ENCODE measurements at regions not wholly inside any gene's neighbourhood (a gene's known extent, or its start where the extent isn't known, plus 50 kb on each side); places are given as distances from the start of the nearest gene placed in this dataset.

DNA sequence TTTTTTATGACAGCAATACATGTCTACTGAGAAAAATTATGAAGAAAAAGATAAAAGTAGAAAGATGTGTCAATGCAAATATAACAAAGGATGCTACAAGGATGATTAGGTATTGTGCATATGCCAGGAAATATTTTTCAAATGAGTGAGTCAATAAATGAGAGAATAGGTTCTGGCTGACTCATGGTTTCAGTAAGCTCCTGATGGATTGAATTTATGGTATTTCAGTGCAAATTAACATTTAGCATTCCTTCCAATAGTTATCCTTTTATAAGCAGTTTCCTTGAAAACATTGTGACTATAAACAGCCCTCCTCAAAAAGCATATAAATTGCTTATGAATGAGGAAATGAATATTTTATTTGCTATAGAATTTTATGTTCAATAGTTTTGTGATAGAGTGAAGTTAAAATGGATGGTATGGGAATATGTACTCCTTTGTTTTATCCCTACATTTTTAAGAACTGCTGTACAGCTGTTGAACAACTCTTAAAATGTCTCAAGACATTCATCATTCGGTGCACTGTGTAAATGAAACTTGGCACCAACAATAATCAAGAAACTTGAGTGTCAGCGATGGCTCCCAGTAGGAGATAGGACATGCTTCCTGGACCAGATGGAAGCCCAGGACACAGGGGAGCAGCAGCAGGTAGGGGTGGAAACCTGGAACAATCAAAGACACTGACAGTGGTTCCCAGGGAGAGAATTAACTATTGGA, 144.7 kb downstream of the PMAIP1 start:
- Histone ChIP-seq H4K8ac (ENCODE audit: extremely low read depth, insufficient read depth, low read length) (no peak overlapping the region), H3K36me3 (ENCODE audit: control insufficient read depth in 2 of 4, insufficient read depth in 4 of 4, low read length in 3 of 4) (no peaks in the 10 kb centered on the region), H2AFZ (ENCODE audit: low read length) (no peak overlapping the region), H3K4ac (replicated peaks; ENCODE audit: insufficient read length, low read depth, low read length) (no peak overlapping the region), H3K56ac (replicated peaks; ENCODE audit: insufficient read length, low read depth, low read length) (no peak overlapping the region), H3K9me3 (ENCODE audit: insufficient read depth in 2 of 2, low read depth in 1 of 2, low read length in 1 of 2) (no peaks in the 10 kb centered on the region), H3K23ac (ENCODE audit: insufficient read length) (no peak overlapping the region), H3K27me3 (replicated peaks in 1 of 4; ENCODE audit: control insufficient read depth in 3 of 4, extremely low read depth in 1 of 4, insufficient read depth in 3 of 4, low read length in 3 of 4) (no peaks in the 10 kb centered on the region), H2BK5ac (ENCODE audit: low read depth, low read length) (no peak overlapping the region; the same call in 1 of the 2 replicates), H3K79me2 (ENCODE audit: control insufficient read depth in 1 of 2, insufficient read depth in 2 of 2, low read length in 2 of 2) (no peaks in the 10 kb centered on the region), H2BK15ac (ENCODE audit: low read length) (no peak overlapping the region), H3K4me1 (replicated peaks in 1 of 4; ENCODE audit: control insufficient read depth in 3 of 4, insufficient read depth in 4 of 4, low read length in 3 of 4) (no peaks in the 10 kb centered on the region), H4K91ac (replicated peaks; ENCODE audit: insufficient read length, low read length) (no peak overlapping the region), H3K14ac (ENCODE audit: insufficient read length) (no peak overlapping the region), H2AK5ac (ENCODE audit: low read depth, low read length) (no peak overlapping the region), H4K5ac (ENCODE audit: insufficient read length, low read depth, low read length) (no peak overlapping the region), H4K20me1 (replicated peaks in 1 of 2; ENCODE audit: control insufficient read depth in 1 of 2, insufficient read depth in 2 of 2, low read length in 2 of 2) (no peaks in the 10 kb centered on the region), H3K9ac (replicated peaks in 1 of 4; ENCODE audit: extremely low read depth in 1 of 4, low read depth in 3 of 4, low read length in 3 of 4) (no peak overlapping the region), H2BK20ac (ENCODE audit: low read length) (no peak overlapping the region), H3K18ac (ENCODE audit: extremely low read depth, low read length) (no peak overlapping the region), H3K4me3 (ENCODE audit: extremely low read depth in 1 of 4, insufficient read depth in 2 of 4, low read depth in 3 of 4, low read length in 4 of 4) (no peak overlapping the region), H2BK12ac (ENCODE audit: low read depth, low read length) (no peak overlapping the region), H3K23me2 (ENCODE audit: low read depth, low read length) (no peaks in the 10 kb centered on the region; the same call in 1 of the 2 replicates), H3K4me2 (ENCODE audit: insufficient read depth in 1 of 2, low read depth in 2 of 2, low read length in 2 of 2) (no peak overlapping the region), H3K79me1 (ENCODE audit: low read depth, low read length) (no peaks in the 10 kb centered on the region), H2BK120ac (replicated peaks; ENCODE audit: low read depth, low read length) (no peak overlapping the region), H3K27ac (ENCODE audit: low read depth, low read length) (no peak overlapping the region)
- DNase-seq (ENCODE audit: low read depth in 1 of 2, low spot score in 2 of 2) (no peak), FAIRE-seq (no peak)
- TF ChIP-seq SIX5 (IDR thresholded peaks at IDR 0.05; ENCODE audit: low read depth, low read length) (no peak), TEAD4 (IDR thresholded peaks at IDR 0.05; ENCODE audit: low read depth, low read length) (no peak), TAF1 (IDR thresholded peaks at IDR 0.05; ENCODE audit: low read depth, low read length) (no peak), SAP30 (IDR thresholded peaks at IDR 0.05; ENCODE audit: insufficient read depth, insufficient replicate concordance, low read length) (no peak), GABPA (IDR thresholded peaks at IDR 0.05; ENCODE audit: borderline replicate concordance, insufficient read depth, low read length) (no peak), SP4 (IDR thresholded peaks at IDR 0.05; ENCODE audit: low read length) (no peak), KDM4A (IDR thresholded peaks at IDR 0.05; ENCODE audit: low read depth, low read length, severe bottlenecking) (no peak), YY1 (IDR thresholded peaks at IDR 0.05; ENCODE audit: low read depth, low read length) (no peak)
- ChIA-PET CTCF (ENCODE audit: partially characterized antibody) (no interaction called here), POLR2A (ENCODE audit: partially characterized antibody) (interaction anchor here (0.9 kb wide), 1 partner anchor 23 kb away, joined by 3 read pairs; no protein-coding TSS in a partner anchor)
- WGBS, 2 experiments (ENCODE audit: extremely low coverage in 1 of 2, insufficient coverage in 1 of 2, insufficient read length in 1 of 2, insufficient replicate concordance in 2 of 2, low coverage in 1 of 2, low lambda C conversion rate in 2 of 2, missing lambda C conversion rate in 1 of 2), result 86% methylated on average over 2 of the region's 2 CpGs; no CpG with 5 or more reads in 1 of the 2 experiments

All from H1 (cell line).